C4-2B (cell line): ENCODE measurements at regions not wholly inside any gene's neighbourhood (a gene's known extent, or its start where the extent isn't known, plus 50 kb on each side); places are given as distances from the start of the nearest gene placed in this dataset.

Experiments used
- H3K27ac ChIP-seq: fragments of 450-650 bp; 2 replicates; pipeline ENCODE4 v1.5.1; 2017
- ZFX ChIP-seq: fragments of 450-650 bp; IDR thresholded peaks from 2 replicates; pipeline ENCODE4 v1.6.1; 2017
- TF ChIP-seq, protein P1 (sequence below): fragments of 450-650 bp; conservative IDR thresholded peaks from 2 replicates; pipeline ENCODE4 v1.5.1; 2017; ENCODE audit warnings: mild to moderate bottlenecking

DNA sequence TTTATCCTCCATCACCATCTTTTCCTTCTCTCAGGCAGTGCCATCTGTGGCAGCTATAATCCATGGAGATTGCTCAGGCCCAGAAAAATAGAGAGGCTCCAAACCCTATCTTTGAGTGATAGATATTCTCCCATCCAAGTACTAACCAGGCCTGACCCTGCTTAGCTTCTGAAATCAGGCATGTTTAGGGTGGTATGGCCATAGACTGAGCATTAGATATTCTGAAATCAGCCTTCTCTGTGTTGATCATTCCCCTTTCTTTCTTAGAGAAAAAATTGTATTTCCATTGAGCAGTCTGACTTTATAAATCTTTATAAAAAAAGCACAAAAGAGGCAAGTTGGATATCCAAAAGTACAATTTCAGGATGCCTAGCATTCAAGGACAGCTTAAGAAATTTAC, 131.5 kb upstream of the ACVR2A start:
- no peak overlapping the region for H3K27ac ChIP-seq
- TF ChIP-seq ZFX = no peak
- TF ChIP-seq, protein P1, sequence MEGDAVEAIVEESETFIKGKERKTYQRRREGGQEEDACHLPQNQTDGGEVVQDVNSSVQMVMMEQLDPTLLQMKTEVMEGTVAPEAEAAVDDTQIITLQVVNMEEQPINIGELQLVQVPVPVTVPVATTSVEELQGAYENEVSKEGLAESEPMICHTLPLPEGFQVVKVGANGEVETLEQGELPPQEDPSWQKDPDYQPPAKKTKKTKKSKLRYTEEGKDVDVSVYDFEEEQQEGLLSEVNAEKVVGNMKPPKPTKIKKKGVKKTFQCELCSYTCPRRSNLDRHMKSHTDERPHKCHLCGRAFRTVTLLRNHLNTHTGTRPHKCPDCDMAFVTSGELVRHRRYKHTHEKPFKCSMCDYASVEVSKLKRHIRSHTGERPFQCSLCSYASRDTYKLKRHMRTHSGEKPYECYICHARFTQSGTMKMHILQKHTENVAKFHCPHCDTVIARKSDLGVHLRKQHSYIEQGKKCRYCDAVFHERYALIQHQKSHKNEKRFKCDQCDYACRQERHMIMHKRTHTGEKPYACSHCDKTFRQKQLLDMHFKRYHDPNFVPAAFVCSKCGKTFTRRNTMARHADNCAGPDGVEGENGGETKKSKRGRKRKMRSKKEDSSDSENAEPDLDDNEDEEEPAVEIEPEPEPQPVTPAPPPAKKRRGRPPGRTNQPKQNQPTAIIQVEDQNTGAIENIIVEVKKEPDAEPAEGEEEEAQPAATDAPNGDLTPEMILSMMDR = no peak

DNA sequence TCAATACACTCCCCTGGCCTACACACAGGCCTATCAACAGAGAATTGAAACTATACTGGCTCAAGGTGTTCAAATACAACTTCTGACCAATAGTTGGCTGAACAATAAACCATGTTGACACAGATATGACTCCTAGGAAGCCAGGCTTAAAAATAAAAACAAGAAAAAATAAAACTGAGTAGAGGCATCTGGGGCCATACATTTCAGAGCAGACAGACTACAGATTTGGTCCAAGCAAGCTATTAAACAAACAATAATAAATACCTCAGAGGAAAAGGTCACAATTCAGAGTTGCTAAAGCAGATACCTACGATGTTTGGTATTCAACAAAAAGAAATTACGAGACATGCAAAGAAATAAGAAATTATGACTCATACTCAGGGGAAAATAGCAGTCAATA, 132.8 kb upstream of the ACVR2A start:
- no peak overlapping the region for H3K27ac ChIP-seq
- TF ChIP-seq ZFX = no peak
- TF ChIP-seq, protein P1 = no peak

DNA sequence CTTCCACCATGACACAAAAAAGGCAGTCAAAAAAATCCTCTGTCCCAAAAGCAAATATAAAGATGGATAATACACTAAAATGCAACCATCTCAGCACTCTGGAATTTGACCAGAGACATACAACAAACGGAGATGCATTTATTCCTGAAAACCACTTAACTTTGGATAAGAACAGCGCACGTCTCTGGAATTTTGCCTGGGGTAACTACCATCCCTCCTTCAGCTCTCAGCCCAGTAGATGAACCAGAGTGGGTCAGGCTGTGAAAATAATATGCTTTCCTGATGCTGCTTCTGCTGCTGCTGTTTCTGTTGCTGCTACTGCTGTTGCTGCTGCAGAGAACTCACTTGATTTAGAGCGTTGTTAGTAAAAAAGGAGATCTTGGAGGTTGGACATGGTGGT, 133.8 kb upstream of the ACVR2A start:
- TF ChIP-seq, protein P1 = no peak
- no peak for TF ChIP-seq ZFX
- H3K27ac ChIP-seq = no peak overlapping the region

GRCh38 chr2:147709655-147710054, 135.2 kb upstream of the ACVR2A start:
- TF ChIP-seq, protein P1 = no peak
- TF ChIP-seq ZFX = no peak
- no peak overlapping the region for H3K27ac ChIP-seq

DNA sequence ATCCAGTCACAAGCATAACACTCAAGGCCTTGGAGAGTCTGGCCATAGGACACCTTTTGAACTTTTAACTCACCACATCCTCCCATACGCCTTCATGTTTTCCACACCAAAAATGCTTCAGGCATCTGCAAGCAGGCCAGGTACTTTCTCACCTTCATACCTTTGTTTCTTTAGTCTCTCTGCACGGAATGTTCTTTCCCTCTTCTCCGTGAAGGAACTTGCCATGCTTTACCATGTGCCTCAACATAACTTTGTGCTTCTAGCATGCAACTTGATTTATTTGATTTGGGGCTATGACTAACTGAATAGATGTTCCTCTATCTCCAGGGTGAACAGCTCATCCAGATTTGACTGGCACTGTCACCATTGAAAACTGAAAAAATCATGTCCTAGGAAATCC, 141.7 kb upstream of the ACVR2A start:
- TF ChIP-seq, protein P1 = no peak

GRCh38 chr2:147698166-147698565, 146.7 kb upstream of the ACVR2A start:
- no peak for TF ChIP-seq ZFX
- TF ChIP-seq, protein P1 = no peak
- H3K27ac ChIP-seq = no peak overlapping the region

More for the DNA sequence above, 141.7 kb upstream of the ACVR2A start:
- H3K27ac ChIP-seq = no peak overlapping the region

DNA sequence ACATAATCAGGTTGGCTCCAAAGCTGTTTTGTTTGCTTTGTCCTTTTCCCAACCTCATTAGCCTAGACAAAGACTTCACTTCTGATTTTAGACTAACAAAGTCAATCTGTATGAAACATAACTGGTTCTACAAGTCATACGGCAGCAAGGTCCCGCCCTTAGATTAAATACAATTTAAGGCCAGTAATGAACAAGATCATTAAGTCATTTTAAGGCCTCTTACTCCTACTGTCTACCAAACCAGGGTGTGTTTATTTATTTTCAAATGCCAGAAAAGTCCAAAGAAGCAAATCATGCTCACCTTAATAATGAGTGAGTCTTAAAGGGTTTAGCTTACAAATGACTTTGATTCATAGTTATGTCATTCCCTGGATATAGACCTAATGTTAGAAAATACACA, 148.4 kb upstream of the ACVR2A start:
- TF ChIP-seq, protein P1 = no peak
- TF ChIP-seq ZFX = no peak
- no peak overlapping the region for H3K27ac ChIP-seq
